HG03432 (cell line): ENCODE measurements at regions not wholly inside any gene's neighbourhood (a gene's known extent, or its start where the extent isn't known, plus 50 kb on each side); places are given as distances from the start of the nearest gene placed in this dataset.

ENCODE experiments used
- ATAC-seq: cut with Tn5 transposase; IDR thresholded peaks from one replicate; pipeline ENCODE4 v1.9.1; 2021; ENCODE audit warnings: mild to moderate bottlenecking, moderate library complexity; ENCODE audit not compliant: unreplicated experiment

- ATAC-seq = no peak
Observed at GRCh38 chr5:158644301-158644700, 455.4 kb downstream of the EBF1 start.

- no peak for ATAC-seq
Observed at GRCh38 chr5:158643840-158644239, 455.9 kb downstream of the EBF1 start.

GRCh38 chr5:158642879-158643278 lies 456.8 kb downstream of the EBF1 start:
- ATAC-seq = no peak

- no peak for ATAC-seq
Observed at GRCh38 chr5:158641016-158641415, 458.7 kb downstream of the EBF1 start.

GRCh38 chr5:158640593-158640980 lies 459.1 kb downstream of the EBF1 start:
- ATAC-seq = no peak

- ATAC-seq = no peak
Observed at GRCh38 chr5:158639881-158640592, 459.7 kb downstream of the EBF1 start.

GRCh38 chr5:158638396-158638795 lies 461.3 kb downstream of the EBF1 start:
- no peak for ATAC-seq

GRCh38 chr5:158637039-158637438 lies 462.7 kb downstream of the EBF1 start:
- ATAC-seq = no peak

GRCh38 chr5:158635565-158635964 lies 464.2 kb downstream of the EBF1 start:
- no peak for ATAC-seq

GRCh38 chr5:158634714-158635113 lies 465.0 kb downstream of the EBF1 start:
- no peak for ATAC-seq

GRCh38 chr5:158629591-158630312 lies 470.0 kb downstream of the EBF1 start:
- ATAC-seq = no peak

GRCh38 chr5:158626718-158627117 lies 473.0 kb downstream of the EBF1 start:
- no peak for ATAC-seq

- ATAC-seq = no peak
Observed at GRCh38 chr5:158623971-158624370, 475.7 kb downstream of the EBF1 start.

GRCh38 chr5:158621391-158621790 lies 478.3 kb downstream of the EBF1 start:
- ATAC-seq = no peak

GRCh38 chr5:158619083-158619788 lies 480.5 kb downstream of the EBF1 start:
- ATAC-seq = no peak

GRCh38 chr5:158618256-158618655 lies 481.5 kb downstream of the EBF1 start:
- no peak for ATAC-seq

GRCh38 chr5:158616707-158617106 lies 483.0 kb downstream of the EBF1 start:
- no peak for ATAC-seq

- no peak for ATAC-seq
Observed at GRCh38 chr5:158614951-158615350, 484.8 kb downstream of the EBF1 start.

- no peak for ATAC-seq
Observed at GRCh38 chr5:158611581-158611980, 488.1 kb downstream of the EBF1 start.

- no peak for ATAC-seq
Observed at GRCh38 chr5:158610051-158610415, 489.7 kb downstream of the EBF1 start.

- ATAC-seq = no peak
Observed at GRCh38 chr5:158609333-158610050, 490.2 kb downstream of the EBF1 start.
